Heart right ventricle (tissue), 16 donors: ENCODE measurements at regions not wholly inside any gene's neighbourhood (a gene's known extent, or its start where the extent isn't known, plus 50 kb on each side); places are given as distances from the start of the nearest gene placed in this dataset.
"Not testable (repeated sequence)": the region's sequence is repeated elsewhere in the genome, so short reads cannot be mapped to it uniquely, and the experiment has no call there.

Experiments used
- ATAC-seq, 8 donors: fragments of 200-7000 bp; cut with Tn5 transposase; one replicate each; pipeline ENCODE4 v1.9.1; 2020; ENCODE audit warnings: mild to moderate bottlenecking in 8 of 8, moderate library complexity in 8 of 8, moderate number of reproducible peaks in 1 of 8
- DNase-seq, 2 donors: peaks; one replicate each; pipeline ENCODE4 v3.0.0-alpha.2; 2020
- H3K27ac ChIP-seq, 10 donors: fragments of 200-600 bp; sonication (generic) in 2 of 10; one replicate each; pipeline versions ENCODE4 v1.5.0 to v1.8.0; 2020 to 2022; ENCODE audit warnings: mild to moderate bottlenecking in 3 of 10
- H3K27me3 ChIP-seq, 7 donors: fragments of 200-600 bp; one replicate each; pipeline ENCODE4 v1.8.0; 2021 to 2022; ENCODE audit warnings: mild to moderate bottlenecking in 2 of 7
- H3K36me3 ChIP-seq, 9 donors: fragments of 200-600 bp; sonication (generic) in 1 of 9; one replicate each; pipeline versions ENCODE4 v1.5.0 to v1.8.0; 2020 to 2022; ENCODE audit warnings: mild to moderate bottlenecking in 2 of 9
- H3K4me1 ChIP-seq, 9 donors: fragments of 200-600 bp; sonication (generic) in 1 of 9; one replicate each; pipeline versions ENCODE4 v1.5.0 to v1.8.0; 2020 to 2022; ENCODE audit warnings: mild to moderate bottlenecking in 4 of 9
- H3K4me3 ChIP-seq, 10 donors: fragments of 200-600 bp; sonication (generic) in 2 of 10; one replicate each; pipeline versions ENCODE4 v1.5.0 to v1.8.0; 2020 to 2022; ENCODE audit warnings: mild to moderate bottlenecking in 7 of 10, moderate library complexity in 2 of 10
- H3K9me3 ChIP-seq, 11 donors: fragments of 200-600 bp in 10 of 11; sonication (generic) in 2 of 11; one replicate each; pipeline versions ENCODE4 v1.5.0 to v1.8.0; 2013 to 2022; ENCODE audit warnings: mild to moderate bottlenecking in 2 of 11, control low read depth in 1 of 11, moderate library complexity in 1 of 11
- WGBS, 2 donors: extraction: QIAGEN DNeasy Blood & Tissue Kit; methylation state at CpG; one replicate each; pipeline ENCODE4 v1.1.7; 2013; ENCODE audit warnings: inconsistent platforms in 1 of 2; 5-methylcytosine and 5-hydroxymethylcytosine counted together
- intact Hi-C, 10 donors: fragments of 100-400 bp; cut with DNase I; formaldehyde crosslinking; loops; one replicate each; pipeline versions ENCODE4 v1.11.1 to v1.14.2; 2022
- TF ChIP-seq, protein P1 (sequence below), 9 donors: fragments of 200-600 bp; sonication (generic) in 2 of 9; IDR thresholded peaks; one replicate each; pipeline versions ENCODE4 v1.5.0 to v1.8.0; 2021 to 2022; ENCODE audit warnings: antibody characterized with exemption in 9 of 9, mild to moderate bottlenecking in 5 of 9, moderate library complexity in 1 of 9
- donor health status: Arrhythmogenic right ventricular cardiomyopathy.
- donor health status: ischemic (EF 13 %, LVEDD 7.1; RV severe dilation, severe dysfunction).
- donor health status: healthy with polysubstance abuse.
- donor health status: DM: no; HTN: yes; CAD: no.
- donor health status: DM: no; HTN: no; CAD: no.
- donor health status: ischemic (EF 25% LVEDD 6.9; RV normal size, moderate dysfunction).
- donor health status: ischemic (EF 25% LVEDD 5.7; RV mildly dilated, moderate dysfunction).
- donor health status: healthy.
- donor health status: DM: yes; HTN: yes; CAD: no.
- donor health status: Ischemic cardiomyopathy.
- donor health status: ischemic (EF 35%, LVEDD 5.7; RV mildly dilated, moderate dysfunction).
- donor health status: nonischemic (EF 11% LVEDD 7.7; RV severe dilation, severe dysfunction).
- donor health status: DM: yes; HTN: yes; CAD: no.
- donor health status: PGD.
- donor health status: ischemic (EF 29% LVEDD 5.4; RV normal size, mild dysfunction).
- donor health status: nonischemic (EF 23%, LVEDD 6.1; RV moderate dilation, normal function).

DNA sequence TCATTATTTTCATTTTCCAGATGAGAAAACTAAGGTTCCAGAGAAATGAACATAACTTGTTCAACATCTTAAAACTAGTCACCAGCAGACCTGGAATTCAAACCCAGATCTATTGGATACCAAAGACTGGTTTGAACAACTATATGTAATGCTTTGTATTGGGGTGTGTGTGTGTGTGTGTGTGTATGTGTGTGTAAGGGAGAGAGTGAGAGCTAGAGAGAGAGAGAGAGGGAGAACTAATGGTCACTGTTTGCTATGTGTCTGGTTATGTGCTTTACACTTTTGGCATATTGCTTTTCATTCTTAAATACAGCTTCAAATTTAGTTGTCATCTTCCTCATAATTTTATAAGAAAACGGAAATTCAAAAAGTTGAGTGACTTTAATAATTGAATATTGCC is 134.7 kb upstream of the ZNF217 start:
- H3K4me1 ChIP-seq = no peaks in the 10 kb centered on the region
- no peak overlapping the region for H3K4me3 ChIP-seq
- H3K9me3 ChIP-seq = no peaks in the 10 kb centered on the region
- DNase-seq (no peak), ATAC-seq (no peak)
- TF ChIP-seq, protein P1, sequence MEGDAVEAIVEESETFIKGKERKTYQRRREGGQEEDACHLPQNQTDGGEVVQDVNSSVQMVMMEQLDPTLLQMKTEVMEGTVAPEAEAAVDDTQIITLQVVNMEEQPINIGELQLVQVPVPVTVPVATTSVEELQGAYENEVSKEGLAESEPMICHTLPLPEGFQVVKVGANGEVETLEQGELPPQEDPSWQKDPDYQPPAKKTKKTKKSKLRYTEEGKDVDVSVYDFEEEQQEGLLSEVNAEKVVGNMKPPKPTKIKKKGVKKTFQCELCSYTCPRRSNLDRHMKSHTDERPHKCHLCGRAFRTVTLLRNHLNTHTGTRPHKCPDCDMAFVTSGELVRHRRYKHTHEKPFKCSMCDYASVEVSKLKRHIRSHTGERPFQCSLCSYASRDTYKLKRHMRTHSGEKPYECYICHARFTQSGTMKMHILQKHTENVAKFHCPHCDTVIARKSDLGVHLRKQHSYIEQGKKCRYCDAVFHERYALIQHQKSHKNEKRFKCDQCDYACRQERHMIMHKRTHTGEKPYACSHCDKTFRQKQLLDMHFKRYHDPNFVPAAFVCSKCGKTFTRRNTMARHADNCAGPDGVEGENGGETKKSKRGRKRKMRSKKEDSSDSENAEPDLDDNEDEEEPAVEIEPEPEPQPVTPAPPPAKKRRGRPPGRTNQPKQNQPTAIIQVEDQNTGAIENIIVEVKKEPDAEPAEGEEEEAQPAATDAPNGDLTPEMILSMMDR (IDR thresholded peaks at IDR 0.05) = no peak
- 97% methylated on average over 1 of the region's 1 CpG for WGBS, 2 donors
- no peaks in the 10 kb centered on the region for H3K36me3 ChIP-seq
- H3K27me3 ChIP-seq = no peaks in the 10 kb centered on the region
- intact Hi-C loops = no loop called here
- no peak overlapping the region for H3K27ac ChIP-seq

- 94 to 96% methylated on average over 4 of the region's 4 CpGs for WGBS, 2 donors
- ATAC-seq, H3K4me3 ChIP-seq, DNase-seq, intact Hi-C loops, H3K27ac ChIP-seq, H3K27me3 ChIP-seq, H3K9me3 ChIP-seq, H3K4me1 ChIP-seq, H3K36me3 ChIP-seq: not testable (repeated sequence)
These were observed 133.6 kb upstream of the ZNF217 start for GRCh38 chr20:53727239-53727638.

DNA sequence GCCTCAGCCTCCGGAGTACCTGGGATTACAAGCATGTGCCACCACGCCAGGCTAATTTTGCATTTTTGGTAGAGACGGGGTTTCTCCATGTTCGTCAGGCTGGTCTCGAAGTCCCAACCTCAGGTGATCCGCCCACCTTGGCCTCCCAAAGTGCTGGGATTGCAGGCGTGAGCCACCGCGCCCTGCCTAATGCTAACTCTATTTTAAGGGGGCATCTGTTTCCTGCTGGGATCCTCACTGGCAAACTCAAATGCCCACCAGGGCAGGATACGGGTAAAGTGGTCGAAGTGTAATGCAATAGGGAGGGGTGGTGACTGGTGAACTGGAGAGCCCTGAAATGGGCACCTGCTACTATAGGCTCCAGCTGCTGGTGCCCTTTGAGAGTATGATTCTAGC is 131.9 kb upstream of the ZNF217 start:
- no peak overlapping the region for H3K4me3 ChIP-seq
- intact Hi-C loops = no loop called here
- TF ChIP-seq, protein P1 (IDR thresholded peaks at IDR 0.05) = no peak
- H3K36me3 ChIP-seq = no peaks in the 10 kb centered on the region
- H3K4me1 ChIP-seq = peaks cover 0 to 11% (median 0%) of the 10 kb centered on the region in 9 donors
- ATAC-seq (no peak), DNase-seq (no peak)
- no peak overlapping the region for H3K27ac ChIP-seq
- H3K27me3 ChIP-seq = no peaks in the 10 kb centered on the region
- H3K9me3 ChIP-seq = no peaks in the 10 kb centered on the region
- 96 to 98% methylated on average over 11 of the region's 11 CpGs for WGBS, 2 donors

GRCh38 chr20:53723621-53724020 is 130.0 kb upstream of the ZNF217 start:
- Histone ChIP-seq H3K36me3 (no peaks in the 10 kb centered on the region), H3K4me1 (peaks cover 0 to 11% (median 0%) of the 10 kb centered on the region in 9 donors), H3K27me3 (no peaks in the 10 kb centered on the region), H3K27ac (no peak overlapping the region), H3K4me3 (no peak overlapping the region), H3K9me3 (no peaks in the 10 kb centered on the region)
- DNase-seq = no peak
- TF ChIP-seq, protein P1 (IDR thresholded peaks at IDR 0.05) = no peak
- no peak for ATAC-seq
- intact Hi-C loops = loop anchor here in 1 of 10 donors (1.0 kb wide), 1 partner anchor 8 kb away; no protein-coding TSS in a partner anchor
- 54 to 74% methylated on average over 7 of the region's 7 CpGs for WGBS, 2 donors

DNA sequence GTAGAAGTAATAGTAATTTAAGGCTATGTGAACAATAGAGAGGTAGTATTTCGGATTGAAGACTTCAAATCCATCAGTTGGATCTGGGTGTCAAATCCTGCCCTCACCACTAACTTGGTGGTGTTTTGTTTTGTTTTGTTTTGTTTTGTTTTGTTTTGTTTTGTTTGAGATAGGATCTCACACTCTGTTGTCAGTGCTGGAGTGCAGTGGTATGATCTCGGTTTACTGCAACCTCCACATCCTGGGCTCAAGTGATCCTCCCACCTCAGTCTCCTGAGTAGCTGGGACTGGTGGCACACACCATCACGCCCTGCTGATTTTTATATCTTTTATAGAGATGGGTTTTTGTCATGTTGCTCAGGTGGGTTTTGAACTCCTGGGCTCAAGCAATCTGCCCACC is 129.4 kb upstream of the ZNF217 start:
- H3K4me1 ChIP-seq = peaks cover 0 to 13% (median 0%) of the 10 kb centered on the region in 9 donors
- ATAC-seq (no peak), DNase-seq (no peak)
- no peaks in the 10 kb centered on the region for H3K27me3 ChIP-seq
- intact Hi-C loops = loop anchor here in 1 of 10 donors (1.0 kb wide), 1 partner anchor 8 kb away; no protein-coding TSS in a partner anchor
- H3K27ac ChIP-seq = no peak overlapping the region
- 91 to 93% methylated on average over 3 of the region's 3 CpGs for WGBS, 2 donors
- H3K36me3 ChIP-seq = no peaks in the 10 kb centered on the region
- no peak overlapping the region for H3K4me3 ChIP-seq
- TF ChIP-seq, protein P1 (IDR thresholded peaks at IDR 0.05) = no peak
- H3K9me3 ChIP-seq = no peaks in the 10 kb centered on the region
